GM21526 (cell line): ENCODE measurements at regions not wholly inside any gene's neighbourhood (a gene's known extent, or its start where the extent isn't known, plus 50 kb on each side); places are given as distances from the start of the nearest gene placed in this dataset.
"Not testable (repeated sequence)": the region's sequence is repeated elsewhere in the genome, so short reads cannot be mapped to it uniquely, and the experiment has no call there.

ENCODE experiments used
- ATAC-seq: cut with Tn5 transposase; IDR thresholded peaks from one replicate; pipeline ENCODE4 v1.9.1; 2021; ENCODE audit warnings: moderate library complexity; ENCODE audit not compliant: unreplicated experiment, low FRiP score

DNA sequence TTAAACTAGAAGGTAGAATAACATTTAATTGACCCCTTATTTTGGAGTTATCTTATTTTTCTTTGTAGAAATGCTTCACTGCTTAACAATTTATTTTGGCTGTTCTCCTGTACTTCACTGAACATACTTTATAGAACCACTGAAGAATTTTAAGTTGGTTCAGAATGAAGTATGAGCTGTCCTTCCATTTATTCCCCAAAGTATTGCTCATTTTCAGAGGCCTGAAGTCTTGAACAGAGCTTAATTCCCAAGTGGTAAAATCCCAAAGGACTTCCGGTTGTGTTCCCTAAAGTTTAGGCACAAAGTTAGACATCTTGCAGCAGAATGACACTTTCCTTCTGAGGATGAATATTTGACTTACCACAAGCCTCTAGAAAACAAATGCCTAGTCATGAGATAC lies 233.3 kb downstream of the TINAG start:
- ATAC-seq = no peak

GRCh38 chr6:54559136-54559535 lies 250.9 kb downstream of the TINAG start:
- no peak for ATAC-seq

- ATAC-seq = not testable (repeated sequence)
Measured at GRCh38 chr6:54564188-54564587, 255.9 kb downstream of the TINAG start.

DNA sequence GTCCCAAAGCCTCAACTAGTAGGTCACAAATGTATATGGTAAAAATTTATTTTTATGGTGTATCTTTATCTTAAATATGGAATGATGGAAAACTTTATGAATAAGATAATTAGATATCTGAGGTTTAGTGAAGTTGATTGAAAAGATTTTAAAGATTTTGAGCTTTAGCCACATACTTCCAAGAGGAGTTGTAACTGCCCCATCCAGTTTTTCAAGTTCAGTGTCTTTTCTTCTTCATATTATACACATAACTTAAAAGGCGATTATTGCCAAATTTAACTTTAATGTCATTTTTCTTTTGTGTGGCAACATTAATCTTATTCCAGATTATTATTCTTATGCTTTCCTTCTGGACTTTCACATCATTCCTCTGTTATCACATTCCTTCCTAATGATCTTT lies 266.4 kb downstream of the TINAG start:
- ATAC-seq = no peak

DNA sequence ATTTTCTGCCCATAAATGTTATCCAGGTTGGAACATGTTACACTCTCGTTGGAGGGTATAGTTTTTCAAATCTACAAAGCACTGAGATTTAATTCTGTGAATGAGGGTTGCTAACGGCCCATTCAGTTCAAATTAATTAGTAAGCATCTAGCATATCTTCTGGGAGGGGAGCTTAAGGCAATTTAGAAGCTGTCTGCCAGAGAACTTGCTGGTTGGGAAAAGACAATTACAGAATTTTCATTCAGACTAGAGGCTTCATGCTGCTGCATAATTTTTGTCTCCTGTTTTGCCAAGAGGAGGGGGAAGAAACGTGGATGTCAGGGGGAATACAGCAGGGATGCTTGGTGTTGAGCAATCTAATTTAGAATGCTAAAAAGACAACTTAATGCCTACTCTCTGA lies 268.3 kb upstream of the FAM83B start:
- ATAC-seq = no peak

- no peak for ATAC-seq
Measured at GRCh38 chr6:54579011-54579410, 267.6 kb upstream of the FAM83B start.

- ATAC-seq = no peak
Measured at GRCh38 chr6:54586251-54586650, 260.3 kb upstream of the FAM83B start.

DNA sequence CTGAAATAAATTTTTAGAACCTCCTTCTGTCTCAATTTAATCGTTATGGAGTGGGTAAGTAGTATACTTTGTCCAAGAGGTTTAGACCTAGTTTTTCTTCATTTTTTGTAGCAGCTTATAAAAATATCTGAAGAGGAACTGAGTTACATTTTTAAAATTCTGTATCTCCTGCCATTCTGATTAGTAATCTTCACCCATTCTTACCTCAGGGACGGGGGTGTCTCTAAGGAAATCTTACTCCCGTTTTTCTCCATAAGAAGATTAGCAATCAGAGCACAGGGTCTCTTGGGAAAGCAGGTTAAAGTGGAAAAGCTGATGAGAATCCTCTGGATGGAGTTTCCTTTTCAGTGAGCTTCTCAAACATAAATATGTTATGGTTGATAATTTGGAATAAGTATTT lies 259.3 kb upstream of the FAM83B start:
- ATAC-seq = no peak

GRCh38 chr6:54588176-54588575 lies 258.4 kb upstream of the FAM83B start:
- no peak for ATAC-seq

DNA sequence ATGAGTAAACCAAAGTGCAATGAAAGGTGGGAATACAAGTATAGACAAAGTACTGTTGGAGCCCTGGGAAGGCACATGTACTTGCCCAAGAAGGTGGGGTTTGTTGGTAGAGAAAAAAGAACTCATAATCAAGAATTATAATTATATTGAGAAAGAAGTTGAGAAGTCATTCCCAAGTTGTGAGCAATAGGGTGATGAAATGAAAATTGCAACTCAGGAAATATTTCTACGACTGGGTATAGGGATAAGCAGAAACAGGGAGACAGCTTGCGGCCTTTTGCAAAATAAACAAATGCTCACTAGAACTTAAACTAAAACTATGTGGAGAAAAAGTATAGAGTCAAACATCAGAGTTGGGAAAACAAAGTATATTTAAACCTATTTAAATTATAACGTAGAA lies 250.7 kb upstream of the FAM83B start:
- ATAC-seq = no peak

- ATAC-seq = no peak
Measured at GRCh38 chr6:54598787-54599313, 247.7 kb upstream of the FAM83B start.

DNA sequence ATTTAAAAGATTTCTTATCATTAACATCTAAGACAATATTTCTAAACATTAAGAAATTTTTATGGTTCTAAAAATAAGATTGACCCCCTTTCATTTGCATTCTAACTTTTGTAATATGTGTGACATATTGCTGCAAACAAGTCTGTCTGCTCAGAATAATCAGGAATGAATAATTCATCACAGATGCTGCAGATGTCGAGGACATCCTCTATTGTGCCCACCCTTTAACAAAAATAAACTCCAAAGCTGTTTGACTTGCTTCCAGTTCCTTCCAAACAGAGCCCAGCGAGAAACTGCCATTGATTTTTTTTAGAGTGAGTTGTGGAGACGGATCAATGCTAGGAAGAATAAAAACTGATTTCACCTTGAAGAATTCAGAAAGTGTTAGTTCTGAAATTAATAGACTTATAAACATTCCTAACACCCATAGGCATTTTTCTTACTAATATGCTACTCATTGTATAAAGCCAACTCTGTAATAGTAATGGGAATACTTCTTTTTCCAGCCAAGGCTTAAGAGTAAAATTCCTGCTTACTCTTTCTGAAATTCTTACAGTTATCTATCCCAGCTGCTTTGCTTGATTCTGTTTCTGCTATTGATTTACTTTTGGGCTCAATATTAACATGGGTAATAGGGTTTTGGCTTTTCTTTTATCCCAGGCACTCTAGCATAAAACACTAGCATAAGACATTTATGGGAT lies 244.8 kb upstream of the FAM83B start:
- ATAC-seq = no peak

DNA sequence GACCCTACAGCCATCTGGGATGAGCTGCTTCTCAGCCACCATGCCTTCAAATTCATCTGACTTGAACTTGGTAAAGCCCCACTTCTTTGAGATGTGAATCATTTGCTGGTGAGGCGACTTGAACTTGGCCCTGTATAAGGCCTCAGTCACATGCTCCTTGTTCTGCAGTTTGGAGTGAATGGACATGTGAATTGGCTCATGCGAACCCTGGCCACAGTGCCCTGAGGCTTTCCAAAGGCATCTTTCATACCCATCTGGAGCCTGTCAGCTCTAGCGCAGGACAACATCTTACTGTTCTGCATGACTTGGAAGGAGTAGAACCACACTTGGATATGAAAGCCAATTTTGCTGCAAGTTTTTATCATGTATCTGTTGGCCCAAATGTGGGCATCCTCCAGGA lies 244.0 kb upstream of the FAM83B start:
- no peak for ATAC-seq

DNA sequence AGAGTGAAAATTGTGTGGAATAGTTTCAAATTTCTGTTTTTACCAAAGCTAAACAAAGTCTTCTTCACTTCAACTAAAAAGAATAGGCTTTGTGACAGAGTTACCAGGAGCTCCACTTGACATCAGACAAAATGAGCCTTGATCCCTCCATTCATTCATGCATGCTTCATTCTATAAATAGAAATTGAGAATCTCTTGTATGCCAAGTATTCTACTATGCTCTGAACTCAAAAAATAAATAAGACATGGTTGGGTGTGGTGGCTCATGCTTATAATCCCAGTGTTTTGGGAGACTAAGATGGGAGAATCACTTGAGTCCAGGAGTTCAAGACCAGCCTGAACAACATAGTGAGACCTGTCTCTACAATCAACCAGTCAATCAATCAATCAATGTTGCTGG lies 236.6 kb upstream of the FAM83B start:
- ATAC-seq = no peak

DNA sequence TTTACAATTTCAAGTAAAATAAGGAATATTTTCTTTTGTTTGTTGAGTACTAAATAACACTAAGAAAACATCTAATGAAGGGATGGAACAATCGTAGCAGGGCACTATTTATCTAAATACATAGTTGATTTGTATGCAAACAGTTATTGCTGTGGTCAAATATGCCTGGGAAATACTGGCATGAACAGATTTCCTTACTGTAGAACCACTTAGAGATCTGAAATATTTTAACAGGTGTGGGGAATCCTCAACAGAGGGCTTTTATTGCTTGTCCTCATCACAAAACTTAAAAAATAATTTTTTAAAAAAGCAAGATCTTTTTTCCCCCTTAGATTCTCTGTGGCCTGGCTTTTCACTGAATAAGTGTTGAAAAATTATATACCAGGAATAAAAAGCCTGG lies 233.0 kb upstream of the FAM83B start:
- ATAC-seq = no peak

GRCh38 chr6:54614499-54615195 lies 231.9 kb upstream of the FAM83B start:
- ATAC-seq = no peak

DNA sequence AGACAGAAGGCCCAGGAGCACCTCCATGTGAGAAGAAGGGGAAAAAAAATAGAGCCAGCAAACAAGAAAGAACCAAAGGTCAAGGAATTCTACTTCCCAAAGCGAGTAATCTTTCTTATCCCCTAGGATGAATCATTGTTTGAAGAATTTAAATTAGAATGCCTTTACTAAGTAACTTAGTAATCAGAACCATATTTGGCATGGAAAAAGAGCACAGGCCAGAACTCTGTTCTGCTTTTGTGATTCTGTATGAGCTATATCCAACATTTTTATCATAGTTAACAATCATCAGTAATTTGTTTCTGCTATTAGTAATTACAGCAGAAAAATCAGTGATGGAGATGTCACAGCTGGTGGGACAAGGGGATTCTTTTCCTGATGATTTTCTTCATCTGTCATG lies 228.8 kb upstream of the FAM83B start:
- ATAC-seq = no peak

DNA sequence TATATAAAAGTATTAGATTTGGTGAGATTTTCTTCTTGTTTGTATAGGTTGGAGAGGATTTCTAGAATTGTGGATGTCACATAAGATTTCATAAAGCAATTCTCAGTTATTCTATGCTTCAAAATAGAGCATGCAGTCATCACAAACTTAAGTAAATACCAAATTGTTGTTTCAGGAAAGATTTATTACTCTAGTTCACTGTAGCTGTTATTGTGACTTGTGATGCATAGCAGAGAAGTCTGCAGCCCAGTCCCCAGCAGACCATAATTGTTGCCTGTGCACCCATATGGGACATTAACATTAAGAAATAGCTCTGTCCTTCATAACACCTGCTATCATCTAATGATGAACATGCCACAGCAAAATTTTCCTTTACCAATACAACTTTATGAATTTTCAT lies 228.0 kb upstream of the FAM83B start:
- ATAC-seq = no peak

- no peak for ATAC-seq
Measured at GRCh38 chr6:54619102-54619501, 227.5 kb upstream of the FAM83B start.

GRCh38 chr6:54621285-54621684 lies 225.3 kb upstream of the FAM83B start:
- ATAC-seq = peak; percentile 66

- no peak for ATAC-seq
Measured at GRCh38 chr6:54624216-54624615, 222.4 kb upstream of the FAM83B start.

- no peak for ATAC-seq
Measured at GRCh38 chr6:54624779-54625178, 221.8 kb upstream of the FAM83B start.
